ENCODE measurements at regions not wholly inside any gene's neighbourhood (a gene's known extent, or its start where the extent isn't known, plus 50 kb on each side); places are given as distances from the start of the nearest gene placed in this dataset.

DNA sequence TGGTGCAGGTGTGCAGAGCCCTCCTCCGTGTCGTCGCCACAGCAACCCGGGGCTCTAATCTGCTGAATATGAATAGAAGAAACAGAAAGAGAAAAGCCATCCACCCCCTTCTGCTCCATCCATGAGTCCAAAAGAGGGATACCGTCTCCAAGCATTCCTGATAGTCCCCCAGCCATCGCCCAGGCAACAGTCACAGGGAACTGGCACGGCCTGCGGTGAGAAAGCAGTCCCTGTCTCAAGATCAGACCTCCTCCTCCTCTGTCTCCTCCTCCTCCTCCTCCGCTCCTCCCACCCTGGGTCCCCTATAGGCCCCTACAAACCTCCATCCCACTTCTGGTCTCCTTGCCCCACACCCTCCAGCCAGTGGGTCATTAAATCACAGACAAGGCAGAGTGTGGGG, 308.1 kb upstream of the MPDZ start:
- H3K27ac ChIP-seq (ENCODE audit: low read depth in 1 of 2, low read length in 1 of 2): peak overlapping the region in 1 of 2 donors; percentile 7
- H3K4me3 ChIP-seq: no peak overlapping the region
- WGBS, 2 donors: 90 to 91% methylated on average over 9 of the region's 9 CpGs
- no peaks in the 10 kb centered on the region for H3K36me3 ChIP-seq (ENCODE audit: control insufficient read depth in 4 of 4, insufficient read depth in 4 of 4, low read length in 4 of 4)
- H3K9ac ChIP-seq (ENCODE audit: insufficient read depth in 1 of 2, low read length in 2 of 2): no peak overlapping the region
- peaks cover 4 to 48% (median 13%) of the 10 kb centered on the region in 5 donors for H3K4me1 ChIP-seq (ENCODE audit: control insufficient read depth in 5 of 5, insufficient read depth in 5 of 5, low read length in 5 of 5)
- DNase-seq (peak in 2 of 3 donors; percentile 77 to 83), ATAC-seq (ENCODE audit: insufficient read depth, low FRiP score) (no peak)
- no peaks in the 10 kb centered on the region for H3K27me3 ChIP-seq (ENCODE audit: control insufficient read depth in 3 of 3, insufficient read depth in 3 of 3, low read length in 2 of 3)
- no peaks in the 10 kb centered on the region for H3K9me3 ChIP-seq (ENCODE audit: control insufficient read depth in 4 of 4, insufficient read depth in 3 of 4, low read length in 3 of 4)
- TF ChIP-seq, protein P1, sequence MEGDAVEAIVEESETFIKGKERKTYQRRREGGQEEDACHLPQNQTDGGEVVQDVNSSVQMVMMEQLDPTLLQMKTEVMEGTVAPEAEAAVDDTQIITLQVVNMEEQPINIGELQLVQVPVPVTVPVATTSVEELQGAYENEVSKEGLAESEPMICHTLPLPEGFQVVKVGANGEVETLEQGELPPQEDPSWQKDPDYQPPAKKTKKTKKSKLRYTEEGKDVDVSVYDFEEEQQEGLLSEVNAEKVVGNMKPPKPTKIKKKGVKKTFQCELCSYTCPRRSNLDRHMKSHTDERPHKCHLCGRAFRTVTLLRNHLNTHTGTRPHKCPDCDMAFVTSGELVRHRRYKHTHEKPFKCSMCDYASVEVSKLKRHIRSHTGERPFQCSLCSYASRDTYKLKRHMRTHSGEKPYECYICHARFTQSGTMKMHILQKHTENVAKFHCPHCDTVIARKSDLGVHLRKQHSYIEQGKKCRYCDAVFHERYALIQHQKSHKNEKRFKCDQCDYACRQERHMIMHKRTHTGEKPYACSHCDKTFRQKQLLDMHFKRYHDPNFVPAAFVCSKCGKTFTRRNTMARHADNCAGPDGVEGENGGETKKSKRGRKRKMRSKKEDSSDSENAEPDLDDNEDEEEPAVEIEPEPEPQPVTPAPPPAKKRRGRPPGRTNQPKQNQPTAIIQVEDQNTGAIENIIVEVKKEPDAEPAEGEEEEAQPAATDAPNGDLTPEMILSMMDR (IDR thresholded peaks at IDR 0.05; ENCODE audit: control extremely low read depth, extremely low read depth): no peak

DNA sequence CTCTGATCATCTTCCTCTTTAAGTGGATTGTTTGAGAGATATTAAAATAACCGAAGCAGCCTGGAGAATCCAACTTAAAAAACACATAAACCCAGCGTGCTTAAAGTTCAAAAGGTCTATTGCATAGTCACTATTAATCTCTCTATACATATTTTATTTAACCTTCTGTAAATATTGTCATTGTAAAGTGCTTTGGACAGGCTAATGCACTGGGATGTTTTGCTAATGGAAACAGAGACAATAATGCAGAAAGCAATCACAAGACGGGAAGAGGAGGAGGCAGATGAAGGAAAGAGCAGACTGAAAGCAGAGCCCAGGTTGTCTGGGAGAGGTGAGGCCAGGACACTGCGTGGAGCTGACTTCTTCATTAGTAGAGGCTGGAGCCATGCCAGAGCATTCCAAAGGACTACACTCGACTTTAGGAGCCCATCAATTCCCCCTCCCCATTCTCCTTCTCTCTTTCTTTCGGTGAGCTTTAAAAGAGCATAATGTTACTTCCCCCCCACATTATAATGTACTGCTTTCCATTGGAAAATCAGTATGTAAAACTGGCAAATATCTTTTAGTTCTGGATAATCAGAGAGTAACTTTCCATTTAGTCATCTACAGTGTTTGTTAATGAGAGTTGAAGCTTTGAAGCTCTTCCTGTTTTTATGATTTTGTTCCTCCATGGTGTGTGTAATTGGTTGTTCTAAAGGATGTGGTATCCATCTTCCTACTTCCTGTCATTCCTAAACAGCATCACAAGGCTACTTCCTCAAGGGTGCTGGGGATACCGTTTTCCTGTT, 307.3 kb upstream of the MPDZ start:
- WGBS, 2 donors: 42 to 55% methylated on average over 7 of the region's 7 CpGs
- Histone ChIP-seq H3K9ac (ENCODE audit: insufficient read depth in 1 of 2, low read length in 2 of 2) (peak overlapping the region in 1 of 2 donors; percentile 26), H3K27me3 (ENCODE audit: control insufficient read depth in 3 of 3, insufficient read depth in 3 of 3, low read length in 2 of 3) (no peaks in the 10 kb centered on the region), H3K4me3 (no peak overlapping the region), H3K36me3 (ENCODE audit: control insufficient read depth in 4 of 4, insufficient read depth in 4 of 4, low read length in 4 of 4) (no peaks in the 10 kb centered on the region), H3K9me3 (ENCODE audit: control insufficient read depth in 4 of 4, insufficient read depth in 3 of 4, low read length in 3 of 4) (no peaks in the 10 kb centered on the region), H3K4me1 (ENCODE audit: control insufficient read depth in 5 of 5, insufficient read depth in 5 of 5, low read length in 5 of 5) (peaks cover 4 to 48% (median 13%) of the 10 kb centered on the region in 5 donors), H3K27ac (ENCODE audit: low read depth in 1 of 2, low read length in 1 of 2) (peak overlapping the region in 1 of 2 donors; percentile 41)
- TF ChIP-seq, protein P1 (IDR thresholded peaks at IDR 0.05; ENCODE audit: control extremely low read depth, extremely low read depth): no peak
- peak; percentile 43 to 73 (median 70) for DNase-seq
- ATAC-seq (ENCODE audit: insufficient read depth, low FRiP score): no peak

- Histone ChIP-seq H3K27ac (ENCODE audit: low read depth in 1 of 2, low read length in 1 of 2) (no peak overlapping the region), H3K4me1 (ENCODE audit: control insufficient read depth in 5 of 5, insufficient read depth in 5 of 5, low read length in 5 of 5) (peaks cover 0 to 21% (median 2%) of the 10 kb centered on the region in 5 donors), H3K9me3 (ENCODE audit: control insufficient read depth in 4 of 4, insufficient read depth in 3 of 4, low read length in 3 of 4) (no peaks in the 10 kb centered on the region), H3K9ac (ENCODE audit: insufficient read depth in 1 of 2, low read length in 2 of 2) (no peak overlapping the region), H3K27me3 (ENCODE audit: control insufficient read depth in 3 of 3, insufficient read depth in 3 of 3, low read length in 2 of 3) (no peaks in the 10 kb centered on the region), H3K36me3 (ENCODE audit: control insufficient read depth in 4 of 4, insufficient read depth in 4 of 4, low read length in 4 of 4) (no peaks in the 10 kb centered on the region), H3K4me3 (no peak overlapping the region)
- no peak for ATAC-seq (ENCODE audit: insufficient read depth, low FRiP score)
- TF ChIP-seq, protein P1 (IDR thresholded peaks at IDR 0.05; ENCODE audit: control extremely low read depth, extremely low read depth): no peak
- WGBS, 2 donors: 89 to 91% methylated on average over 5 of the region's 5 CpGs
- DNase-seq: no peak
Observed at GRCh38 chr9:13580760-13581159, 301.3 kb upstream of the MPDZ start.
